WTC11 (cell line): ENCODE measurements at regions not wholly inside any gene's neighbourhood (a gene's known extent, or its start where the extent isn't known, plus 50 kb on each side); places are given as distances from the start of the nearest gene placed in this dataset.

Source experiments
- ATAC-seq: fragments of 200-7000 bp; cut with Tn5 transposase; 2 replicates; pipeline ENCODE4 v1.10.0; 2021; ENCODE audit warnings: mild to moderate bottlenecking, moderate library complexity
- CTCF ChIA-PET: fragments of 300-600 bp; sonication (Branson Sonifier 250); formaldehyde crosslinking; loops from one replicate; lab custom pipeline; 2021; ENCODE audit warnings: antibody characterized with exemption; lab: Charles Lee
- POLR2A ChIA-PET: fragments of 350-600 bp; sonication (Branson Sonifier 250); formaldehyde crosslinking; loops from one replicate; lab custom pipeline; 2021; ENCODE audit warnings: antibody characterized with exemption; lab: Charles Lee
- DNase-seq: peaks from one replicate; pipeline ENCODE4 v3.0.0; 2021; ENCODE audit warnings: low spot score
- H3K27ac Mint-ChIP-seq: 2 replicates; pipeline ENCODE4 v1.8.0; 2021; ENCODE audit warnings: mixed read lengths
- H3K27me3 Mint-ChIP-seq: 2 replicates; pipeline ENCODE4 v1.8.0; 2021; ENCODE audit warnings: low read depth, mild to moderate bottlenecking, moderate library complexity, mixed read lengths
- H3K36me3 Mint-ChIP-seq: 2 replicates; pipeline ENCODE4 v1.8.0; 2021; ENCODE audit warnings: mixed read lengths
- H3K4me1 Mint-ChIP-seq: 2 replicates; pipeline ENCODE4 v1.8.0; 2022; ENCODE audit warnings: mixed read lengths
- H3K4me3 Mint-ChIP-seq: 2 replicates; pipeline ENCODE4 v1.8.0; 2021; ENCODE audit warnings: mild to moderate bottlenecking, moderate library complexity, mixed read lengths
- H3K9me3 Mint-ChIP-seq: 2 replicates; pipeline ENCODE4 v1.8.0; 2021; ENCODE audit warnings: mixed read lengths
- CREB1 ChIP-seq: sonication (generic); formaldehyde crosslinking; IDR thresholded peaks from 2 replicates; pipeline ENCODE4 v1.8.0; 2023; ENCODE audit warnings: mild to moderate bottlenecking, missing genetic modification reagents
- E2F5 ChIP-seq: sonication (generic); formaldehyde crosslinking; IDR thresholded peaks from 2 replicates; pipeline ENCODE4 v1.8.1; 2022; ENCODE audit warnings: mild to moderate bottlenecking, moderate library complexity, missing genetic modification reagents
- ELF4 ChIP-seq: sonication (generic); formaldehyde crosslinking; IDR thresholded peaks from 2 replicates; pipeline ENCODE4 v1.8.1; 2022; ENCODE audit warnings: low read depth, mild to moderate bottlenecking, moderate library complexity, missing genetic modification reagents
- EMX1 ChIP-seq: fragments of 250-450 bp; sonication (Bioruptor Pico); IDR thresholded peaks from 2 replicates; pipeline ENCODE4 v1.8.0; 2021; ENCODE audit warnings: mild to moderate bottlenecking
- ESRRA ChIP-seq: sonication (generic); formaldehyde crosslinking; IDR thresholded peaks from 2 replicates; pipeline ENCODE4 v1.8.1; 2022; ENCODE audit warnings: mild to moderate bottlenecking, missing genetic modification reagents, borderline replicate concordance
- FOXJ3 ChIP-seq: sonication (generic); formaldehyde crosslinking; IDR thresholded peaks from 2 replicates; pipeline ENCODE4 v1.9.0; 2021; ENCODE audit warnings: missing genetic modification reagents, mild to moderate bottlenecking, borderline replicate concordance
- FOXP1 ChIP-seq: sonication (generic); formaldehyde crosslinking; IDR thresholded peaks from 2 replicates; pipeline ENCODE4 v1.8.0; 2022; ENCODE audit warnings: missing genetic modification reagents, mild to moderate bottlenecking, moderate library complexity, borderline replicate concordance
- FOXP4 ChIP-seq: sonication (generic); formaldehyde crosslinking; IDR thresholded peaks from 2 replicates; pipeline ENCODE4 v1.8.0; 2022; ENCODE audit warnings: mild to moderate bottlenecking, missing genetic modification reagents
- GRHL2 ChIP-seq: fragments of 250-450 bp; sonication (Bioruptor Pico); IDR thresholded peaks from 2 replicates; pipeline ENCODE4 v1.8.0; 2022; ENCODE audit warnings: mild to moderate bottlenecking, moderate library complexity; ENCODE audit not compliant: insufficient replicate concordance, severe bottlenecking
- MLX ChIP-seq: sonication (generic); formaldehyde crosslinking; IDR thresholded peaks from 2 replicates; pipeline ENCODE4 v1.8.1; 2023; ENCODE audit warnings: mild to moderate bottlenecking, missing genetic modification reagents, moderate library complexity
- MYBL2 ChIP-seq: sonication (generic); formaldehyde crosslinking; IDR thresholded peaks from 2 replicates; pipeline ENCODE4 v1.8.1; 2023; ENCODE audit warnings: mild to moderate bottlenecking, moderate library complexity, missing genetic modification reagents
- NR1H2 ChIP-seq: sonication (generic); formaldehyde crosslinking; IDR thresholded peaks from 2 replicates; pipeline ENCODE4 v1.9.0; 2021; ENCODE audit warnings: mild to moderate bottlenecking, moderate library complexity, missing genetic modification reagents
- NR2C2 ChIP-seq: sonication (generic); formaldehyde crosslinking; IDR thresholded peaks from 2 replicates; pipeline ENCODE4 v1.8.0; 2022; ENCODE audit warnings: mild to moderate bottlenecking, missing genetic modification reagents
- OVOL2 ChIP-seq: fragments of 250-450 bp; sonication (Bioruptor Pico); IDR thresholded peaks from 2 replicates; pipeline ENCODE4 v1.9.0; 2021; ENCODE audit warnings: mild to moderate bottlenecking, borderline replicate concordance
- PREB ChIP-seq: sonication (generic); formaldehyde crosslinking; IDR thresholded peaks from 2 replicates; pipeline ENCODE4 v1.8.1; 2022; ENCODE audit warnings: mild to moderate bottlenecking, missing genetic modification reagents, moderate library complexity, borderline replicate concordance
- SP1 ChIP-seq: sonication (generic); formaldehyde crosslinking; conservative IDR thresholded peaks from 2 replicates; pipeline ENCODE4 v1.8.1; 2022; ENCODE audit warnings: missing genetic modification reagents
- TCF7 ChIP-seq: sonication (generic); formaldehyde crosslinking; IDR thresholded peaks from 2 replicates; pipeline ENCODE4 v1.8.0; 2022; ENCODE audit warnings: mild to moderate bottlenecking, low read depth, missing genetic modification reagents, moderate library complexity
- TP53 ChIP-seq: sonication (generic); formaldehyde crosslinking; IDR thresholded peaks from 2 replicates; pipeline ENCODE4 v1.8.1; 2023; ENCODE audit warnings: mild to moderate bottlenecking, missing genetic modification reagents
- ZNF138 ChIP-seq: sonication (generic); formaldehyde crosslinking; conservative IDR thresholded peaks from 2 replicates; pipeline ENCODE4 v1.8.1; 2022; ENCODE audit warnings: mild to moderate bottlenecking, moderate library complexity, missing genetic modification reagents
- ZNF232 ChIP-seq: sonication (generic); formaldehyde crosslinking; IDR thresholded peaks from 2 replicates; pipeline ENCODE4 v1.8.0; 2022; ENCODE audit warnings: mild to moderate bottlenecking, missing genetic modification reagents
- ZNF281 ChIP-seq: sonication (generic); formaldehyde crosslinking; IDR thresholded peaks from 2 replicates; pipeline ENCODE4 v1.8.0; 2023; ENCODE audit warnings: mild to moderate bottlenecking, missing genetic modification reagents
- ZNF317 ChIP-seq: sonication (generic); formaldehyde crosslinking; IDR thresholded peaks from 2 replicates; pipeline ENCODE4 v1.8.1; 2023; ENCODE audit warnings: low read depth, mild to moderate bottlenecking, moderate library complexity, missing genetic modification reagents, borderline replicate concordance
- ZNF416 ChIP-seq: fragments of 250-450 bp; sonication (Bioruptor Pico); IDR thresholded peaks from 2 replicates; pipeline ENCODE4 v1.9.0; 2021; ENCODE audit warnings: mild to moderate bottlenecking, inconsistent platforms

- Mint-ChIP-seq H3K4me1 (peaks cover 7% of the 10 kb centered on the region), H3K36me3 (peaks cover 10% of the 10 kb centered on the region)
- DNase-seq: no peak
- TF ChIP-seq TP53 (CRISPR knock-in tag) (no peak), TCF7 (CRISPR knock-in tag) (no peak), ZNF281 (CRISPR knock-in tag) (no peak), FOXJ3 (CRISPR knock-in tag) (no peak), CREB1 (no peak), OVOL2 (CRISPR knock-in tag) (no peak), E2F5 (CRISPR knock-in tag) (no peak), ZNF416 (CRISPR knock-in tag) (no peak), SP1 (no peak), ZNF138 (no peak), ZNF317 (CRISPR knock-in tag) (no peak), FOXP1 (no peak), EMX1 (CRISPR knock-in tag) (no peak), FOXP4 (no peak), MYBL2 (CRISPR knock-in tag) (no peak), NR2C2 (CRISPR knock-in tag) (no peak), ELF4 (CRISPR knock-in tag) (no peak), ESRRA (CRISPR knock-in tag) (no peak), PREB (CRISPR knock-in tag) (no peak), ZNF232 (no peak)
- TF ChIP-seq, all 79 proteins: peak for 0
- H3K4me3 Mint-ChIP-seq: no peak overlapping the region
- peaks cover 19% of the 10 kb centered on the region for H3K9me3 Mint-ChIP-seq
- CTCF ChIA-PET: no interaction called here
- POLR2A ChIA-PET: no interaction called here
- ATAC-seq: no peak
- H3K27me3 Mint-ChIP-seq: no peaks in the 10 kb centered on the region
- H3K27ac Mint-ChIP-seq: no peak overlapping the region
Measured at GRCh38 chr6:21881969-21882465, 288.5 kb downstream of the SOX4 start.

GRCh38 chr6:21883595-21884328 is 290.2 kb downstream of the SOX4 start:
- no peak for ATAC-seq
- Mint-ChIP-seq H3K27ac (peak overlapping the region; percentile 35), H3K4me3 (no peak overlapping the region), H3K27me3 (no peaks in the 10 kb centered on the region), H3K4me1 (peaks cover 7% of the 10 kb centered on the region), H3K9me3 (peaks cover 11% of the 10 kb centered on the region; the same call in 1 of the 2 replicates), H3K36me3 (0 out of 2 replicates have a peak, but pooled peaks cover 4% of the 10 kb centered on the region)
- CTCF ChIA-PET: no interaction called here
- TF ChIP-seq GRHL2: no peak
- no peak for TF ChIP-seq MLX (CRISPR knock-in tag)
- no peak for TF ChIP-seq ESRRA (CRISPR knock-in tag)
- no peak for TF ChIP-seq NR1H2
- POLR2A ChIA-PET: no interaction called here
- no peak for DNase-seq
